Mesendoderm (in vitro differentiated cells): ENCODE measurements at regions not wholly inside any gene's neighbourhood (a gene's known extent, or its start where the extent isn't known, plus 50 kb on each side); places are given as distances from the start of the nearest gene placed in this dataset.

Experiments used
- DNase-seq: peaks from one replicate; pipeline ENCODE4 v3.0.0; 2013
- H2AK5ac ChIP-seq: 2 replicates; pipeline ENCODE4 v1.6.1; 2013; ENCODE audit warnings: low read length, inconsistent platforms
- H2BK120ac ChIP-seq: 2 replicates; pipeline ENCODE4 v1.6.1; 2013; ENCODE audit warnings: low read depth, mild to moderate bottlenecking, low read length, moderate library complexity, mixed read lengths
- H2BK15ac ChIP-seq: replicated peaks from 2 replicates; pipeline ENCODE4 v1.6.1; 2013; ENCODE audit warnings: low read depth, mild to moderate bottlenecking, moderate library complexity
- H2BK5ac ChIP-seq: 2 replicates; pipeline ENCODE4 v1.6.1; 2013; ENCODE audit warnings: low read length, inconsistent platforms
- H3K18ac ChIP-seq: 2 replicates; pipeline ENCODE4 v1.6.1; 2013; ENCODE audit warnings: mild to moderate bottlenecking, low read length, mixed read lengths
- H3K23ac ChIP-seq: one replicate; pipeline ENCODE4 v1.6.1; 2013; ENCODE audit warnings: low read length
- H3K27ac ChIP-seq: 2 replicates; pipeline ENCODE4 v1.5.1; 2013; ENCODE audit warnings: low read depth, mild to moderate bottlenecking, inconsistent platforms, low read length, moderate library complexity
- H3K27me3 ChIP-seq: 2 replicates; pipeline ENCODE4 v1.6.1; 2013; ENCODE audit warnings: low read length, control low read depth, mild to moderate bottlenecking, inconsistent platforms; ENCODE audit not compliant: insufficient read depth, poor library complexity
- H3K36me3 ChIP-seq: 2 replicates; pipeline ENCODE4 v1.6.1; 2013; ENCODE audit warnings: low read length, inconsistent platforms; ENCODE audit not compliant: control insufficient read depth, insufficient read depth
- H3K4ac ChIP-seq: one replicate; pipeline ENCODE4 v1.6.1; 2013; ENCODE audit warnings: low read depth, mild to moderate bottlenecking, low read length, moderate library complexity
- H3K4me1 ChIP-seq: 2 replicates; pipeline ENCODE4 v1.6.1; 2013; ENCODE audit warnings: low read depth, low read length, inconsistent platforms; ENCODE audit not compliant: control insufficient read depth
- H3K4me2 ChIP-seq: 2 replicates; pipeline ENCODE4 v1.6.1; 2013; ENCODE audit warnings: low read length
- H3K4me3 ChIP-seq: 2 replicates; pipeline ENCODE4 v1.5.1; 2013; ENCODE audit warnings: mild to moderate bottlenecking, low read length
- H3K56ac ChIP-seq: one replicate; pipeline ENCODE4 v1.6.1; 2013; ENCODE audit warnings: low read length
- H3K79me1 ChIP-seq: 2 replicates; pipeline ENCODE4 v1.6.1; 2013; ENCODE audit warnings: low read length, inconsistent platforms
- H3K79me2 ChIP-seq: 2 replicates; pipeline ENCODE4 v1.6.1; 2013; ENCODE audit warnings: mild to moderate bottlenecking, low read length; ENCODE audit not compliant: control insufficient read depth, insufficient read depth
- H3K9ac ChIP-seq: 2 replicates; pipeline ENCODE4 v1.6.1; 2013; ENCODE audit warnings: low read length, inconsistent platforms
- H4K5ac ChIP-seq: one replicate; pipeline ENCODE4 v1.6.1; 2013; ENCODE audit warnings: low read length
- H4K8ac ChIP-seq: one replicate; pipeline ENCODE4 v1.6.1; 2013; ENCODE audit warnings: low read depth, mild to moderate bottlenecking, control low read depth, low read length, moderate library complexity
- WGBS: extraction: QIAGEN DNeasy Blood & Tissue Kit; methylation state at CpG from one replicate; pipeline ENCODE4 v1.1.7; 2013; ENCODE audit warnings: low lambda C conversion rate, missing lambda C conversion rate; ENCODE audit not compliant: insufficient coverage; ENCODE audit errors: extremely low coverage; 5-methylcytosine and 5-hydroxymethylcytosine counted together

GRCh38 chr7:84548366-84549365 lies 354.1 kb upstream of the SEMA3A start:
- no peak overlapping the region for H3K4me2 ChIP-seq
- no peak overlapping the region for H4K5ac ChIP-seq
- H3K27me3 ChIP-seq: no peaks in the 10 kb centered on the region
- no peak overlapping the region for H2BK15ac ChIP-seq
- H2AK5ac ChIP-seq: no peak overlapping the region
- WGBS: no CpG with 5 or more reads among the region's 5 CpGs
- no peak overlapping the region for H3K56ac ChIP-seq
- no peak overlapping the region for H3K18ac ChIP-seq
- H3K36me3 ChIP-seq: no peaks in the 10 kb centered on the region
- H2BK120ac ChIP-seq: no peak overlapping the region
- no peak overlapping the region for H3K23ac ChIP-seq
- no peak overlapping the region for H3K27ac ChIP-seq
- H2BK5ac ChIP-seq: no peak overlapping the region
- no peak overlapping the region for H3K4me3 ChIP-seq
- no peak overlapping the region for H3K4ac ChIP-seq
- H3K4me1 ChIP-seq: peaks cover 2% of the 10 kb centered on the region
- no peaks in the 10 kb centered on the region for H3K79me2 ChIP-seq
- no peaks in the 10 kb centered on the region for H3K79me1 ChIP-seq
- no peak overlapping the region for H3K9ac ChIP-seq
- no peak overlapping the region for H4K8ac ChIP-seq
- DNase-seq: peak; percentile 81

- Histone ChIP-seq H3K79me1 (no peaks in the 10 kb centered on the region), H3K27ac (no peak overlapping the region)
- no CpG with 5 or more reads among the region's 2 CpGs for WGBS
Measured at GRCh38 chr7:84547331-84547730, 352.7 kb upstream of the SEMA3A start.

GRCh38 chr7:84546403-84546802 lies 351.8 kb upstream of the SEMA3A start:
- no peak overlapping the region for H3K27ac ChIP-seq
- H3K4ac ChIP-seq: no peak overlapping the region
- H2BK5ac ChIP-seq: no peak overlapping the region
- no peak overlapping the region for H4K8ac ChIP-seq
- no CpG with 5 or more reads among the region's 12 CpGs for whole genome bisulfite sequencing
- H3K79me1 ChIP-seq: no peaks in the 10 kb centered on the region
- no peak overlapping the region for H4K5ac ChIP-seq
- H2AK5ac ChIP-seq: no peak overlapping the region
- no peak overlapping the region for H3K56ac ChIP-seq
- H3K9ac ChIP-seq: no peak overlapping the region
- DNase-seq: no peak
- no peak overlapping the region for H2BK120ac ChIP-seq
- no peak overlapping the region for H3K4me3 ChIP-seq
- H3K4me1 ChIP-seq: peaks cover 2% of the 10 kb centered on the region
- no peak overlapping the region for H3K4me2 ChIP-seq
- H2BK15ac ChIP-seq: no peak overlapping the region
- H3K18ac ChIP-seq: no peak overlapping the region
- no peaks in the 10 kb centered on the region for H3K79me2 ChIP-seq
- H3K23ac ChIP-seq: no peak overlapping the region
- no peaks in the 10 kb centered on the region for H3K36me3 ChIP-seq
- no peaks in the 10 kb centered on the region for H3K27me3 ChIP-seq

More at GRCh38 chr7:84547331-84547730, 352.7 kb upstream of the SEMA3A start:
- no peak overlapping the region for H4K8ac ChIP-seq
- no peak overlapping the region for H3K56ac ChIP-seq
- H3K4me3 ChIP-seq: no peak overlapping the region
- H2BK15ac ChIP-seq: no peak overlapping the region
- H3K4me1 ChIP-seq: peaks cover 2% of the 10 kb centered on the region
- H3K79me2 ChIP-seq: no peaks in the 10 kb centered on the region
- no peak overlapping the region for H3K4ac ChIP-seq
- no peak overlapping the region for H3K9ac ChIP-seq
- no peaks in the 10 kb centered on the region for H3K27me3 ChIP-seq
- no peak overlapping the region for H4K5ac ChIP-seq
- no peak overlapping the region for H3K18ac ChIP-seq
- H2BK120ac ChIP-seq: no peak overlapping the region
- H3K36me3 ChIP-seq: no peaks in the 10 kb centered on the region
- no peak overlapping the region for H2BK5ac ChIP-seq
- no peak overlapping the region for H3K23ac ChIP-seq
- H2AK5ac ChIP-seq: no peak overlapping the region
- DNase-seq: no peak
- H3K4me2 ChIP-seq: no peak overlapping the region

- no peak overlapping the region for H3K4me3 ChIP-seq
- H2AK5ac ChIP-seq: no peak overlapping the region
- H3K9ac ChIP-seq: no peak overlapping the region
- no peak overlapping the region for H2BK5ac ChIP-seq
- no CpG with 5 or more reads among the region's 5 CpGs for WGBS
- no peak overlapping the region for H3K56ac ChIP-seq
- no peak overlapping the region for H3K23ac ChIP-seq
- H4K5ac ChIP-seq: no peak overlapping the region
- no peak overlapping the region for H3K18ac ChIP-seq
- H2BK120ac ChIP-seq: no peak overlapping the region
- no peak overlapping the region for H3K27ac ChIP-seq
- no peaks in the 10 kb centered on the region for H3K79me1 ChIP-seq
- no peaks in the 10 kb centered on the region for H3K79me2 ChIP-seq
- no peaks in the 10 kb centered on the region for H3K36me3 ChIP-seq
- H3K27me3 ChIP-seq: no peaks in the 10 kb centered on the region
- peaks cover 1% of the 10 kb centered on the region for H3K4me1 ChIP-seq
- no peak overlapping the region for H2BK15ac ChIP-seq
- no peak overlapping the region for H3K4me2 ChIP-seq
- no peak overlapping the region for H3K4ac ChIP-seq
- DNase-seq: no peak
- no peak overlapping the region for H4K8ac ChIP-seq
Measured at GRCh38 chr7:84538268-84538667, 343.7 kb upstream of the SEMA3A start.

GRCh38 chr7:84536271-84536870 lies 341.8 kb upstream of the SEMA3A start:
- H3K27me3 ChIP-seq: no peaks in the 10 kb centered on the region
- no peaks in the 10 kb centered on the region for H3K36me3 ChIP-seq
- no peak overlapping the region for H3K4ac ChIP-seq
- H3K23ac ChIP-seq: no peak overlapping the region
- no peaks in the 10 kb centered on the region for H3K79me1 ChIP-seq
- no peak overlapping the region for H2BK5ac ChIP-seq
- H3K27ac ChIP-seq: no peak overlapping the region
- no peak overlapping the region for H4K5ac ChIP-seq
- no peak overlapping the region for H2AK5ac ChIP-seq
- WGBS: no CpG with 5 or more reads among the region's 3 CpGs
- no peak overlapping the region for H3K4me3 ChIP-seq
- peak overlapping the region; percentile 14 for H3K18ac ChIP-seq
- no peak overlapping the region for H3K56ac ChIP-seq
- peak overlapping the region; percentile 25 for H2BK15ac ChIP-seq
- H3K4me2 ChIP-seq: no peak overlapping the region
- no peak overlapping the region for H2BK120ac ChIP-seq
- peak; percentile 63 for DNase-seq
- H3K79me2 ChIP-seq: no peaks in the 10 kb centered on the region
- H3K4me1 ChIP-seq: peaks cover 5% of the 10 kb centered on the region
- no peak overlapping the region for H4K8ac ChIP-seq
- no peak overlapping the region for H3K9ac ChIP-seq
